ENCODE measurements at regions not wholly inside any gene's neighbourhood (a gene's known extent, or its start where the extent isn't known, plus 50 kb on each side); places are given as distances from the start of the nearest gene placed in this dataset.

DNA sequence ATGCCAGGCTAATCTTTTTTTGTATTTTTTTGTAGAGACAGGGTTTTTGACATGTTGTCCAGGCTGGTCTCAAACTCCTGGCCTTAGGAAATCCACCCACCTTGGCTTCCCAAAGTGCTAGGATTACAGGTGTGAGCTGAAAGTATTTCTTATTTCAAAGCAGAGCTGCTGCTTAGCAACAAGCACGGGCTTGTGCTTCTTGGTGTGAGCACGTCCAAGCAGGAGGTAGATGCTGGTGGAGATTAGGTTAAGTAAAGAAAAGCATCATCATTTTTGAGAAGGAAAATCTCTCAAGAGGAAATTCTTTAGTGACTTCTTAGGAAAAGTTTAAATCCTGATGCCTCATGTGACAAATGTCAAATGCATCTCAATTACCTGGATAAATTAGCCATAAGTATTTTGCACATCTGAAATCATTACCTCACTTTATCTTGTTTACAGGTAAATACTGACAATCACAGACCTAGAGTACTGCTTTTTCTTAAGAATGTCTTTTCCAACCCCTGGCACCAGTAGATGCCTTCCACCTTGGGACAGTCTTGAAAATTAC lies 431.8 kb upstream of the FZD8 start:
- DNase-seq: no peak

DNA sequence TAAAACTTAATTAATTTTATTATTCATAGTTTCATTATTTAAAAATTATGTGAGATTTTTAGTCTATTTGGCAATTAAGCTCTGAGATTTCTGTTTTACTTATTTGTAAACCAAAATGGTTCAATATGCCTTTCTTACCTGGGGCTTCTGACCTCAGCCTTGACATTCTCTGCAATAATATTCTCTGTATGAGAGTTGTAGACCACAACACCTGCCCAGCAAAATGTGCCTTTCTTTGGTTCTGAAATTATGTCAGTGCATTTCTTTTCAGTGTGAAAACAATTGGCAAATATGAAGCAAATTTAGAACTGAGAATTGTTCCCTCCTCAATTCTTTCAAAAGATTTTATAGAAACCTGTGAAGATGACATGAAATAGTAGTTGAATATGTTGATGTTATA lies 426.4 kb upstream of the FZD8 start:
- DNase-seq: no peak

DNA sequence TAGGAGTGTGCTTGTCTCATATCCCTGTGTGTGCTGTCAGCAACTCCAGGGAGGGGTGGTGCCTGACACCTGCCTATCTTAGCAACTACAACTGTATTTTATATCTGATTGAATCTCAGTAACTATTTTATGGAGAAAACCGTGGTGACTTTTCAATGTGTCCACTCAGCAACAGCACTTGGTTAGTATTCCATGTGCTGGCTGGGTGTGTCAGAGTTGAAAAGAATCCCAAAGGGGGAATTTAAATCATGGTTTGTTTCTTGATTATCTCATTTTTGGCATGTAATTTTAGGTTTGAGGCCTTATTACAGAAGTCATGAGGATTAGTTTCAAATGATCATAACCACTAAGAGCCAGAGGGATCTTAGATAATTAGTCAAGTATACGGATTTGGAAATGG lies 425.7 kb upstream of the FZD8 start:
- no peak for DNase-seq

DNA sequence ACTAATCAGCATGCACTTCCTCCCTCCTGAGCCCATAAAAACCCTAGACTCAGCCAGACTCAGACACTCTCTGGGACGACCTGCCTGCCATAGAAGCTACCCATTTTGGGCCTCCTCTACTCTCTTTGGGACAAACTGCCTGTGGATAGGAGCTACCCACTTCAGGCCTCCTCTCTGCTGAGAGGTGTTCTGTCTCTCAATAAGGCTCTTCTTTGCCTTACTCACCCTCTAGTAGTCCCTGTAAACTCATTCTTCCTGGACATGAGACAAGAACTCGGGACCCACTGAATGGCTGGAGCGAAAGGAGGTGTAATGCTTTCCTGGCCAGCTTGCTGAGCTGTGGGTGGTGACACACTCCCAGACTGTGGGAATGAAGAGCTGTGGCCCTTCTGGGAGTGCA lies 424.8 kb upstream of the FZD8 start:
- DNase-seq: no peak

DNA sequence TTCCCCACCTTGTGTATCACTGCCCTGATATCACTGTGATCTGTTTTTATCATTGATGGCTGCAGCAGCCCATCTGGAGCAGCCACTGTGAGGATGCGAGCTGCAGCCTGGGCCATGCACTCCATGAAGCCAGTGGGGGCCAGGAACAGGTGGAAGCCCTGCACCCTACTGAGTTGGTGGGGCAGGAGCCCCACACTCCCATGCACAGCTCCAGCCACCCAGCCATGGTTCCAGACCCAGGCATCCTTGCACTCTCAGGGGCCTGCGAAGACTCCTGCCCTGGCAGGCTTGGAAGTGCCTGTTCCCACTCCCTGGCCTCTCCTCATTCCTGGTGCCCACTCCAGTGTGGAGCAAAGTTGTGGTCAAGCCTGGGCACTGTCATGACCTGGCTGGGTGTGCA lies 424.0 kb upstream of the FZD8 start:
- DNase-seq: no peak

DNA sequence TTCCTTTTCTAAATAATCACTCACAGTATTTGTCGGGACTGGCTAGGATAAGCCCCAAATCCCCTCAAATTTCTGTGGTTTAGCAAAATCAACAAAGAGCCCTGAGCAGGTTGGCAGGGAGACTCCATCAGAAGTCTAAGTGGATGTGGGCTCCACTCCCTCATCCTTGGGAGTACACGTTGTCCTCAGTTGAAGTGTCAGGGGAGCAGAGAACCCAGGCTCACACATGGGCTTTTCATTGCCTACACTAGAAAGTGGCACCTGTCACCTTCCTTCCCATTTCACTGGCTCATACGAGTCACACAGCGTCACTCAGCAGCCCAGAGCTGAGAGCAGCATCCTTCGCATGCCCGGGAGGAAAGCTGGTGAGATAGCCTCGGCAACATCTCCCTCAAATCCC lies 421.3 kb upstream of the FZD8 start:
- no peak for DNase-seq

DNA sequence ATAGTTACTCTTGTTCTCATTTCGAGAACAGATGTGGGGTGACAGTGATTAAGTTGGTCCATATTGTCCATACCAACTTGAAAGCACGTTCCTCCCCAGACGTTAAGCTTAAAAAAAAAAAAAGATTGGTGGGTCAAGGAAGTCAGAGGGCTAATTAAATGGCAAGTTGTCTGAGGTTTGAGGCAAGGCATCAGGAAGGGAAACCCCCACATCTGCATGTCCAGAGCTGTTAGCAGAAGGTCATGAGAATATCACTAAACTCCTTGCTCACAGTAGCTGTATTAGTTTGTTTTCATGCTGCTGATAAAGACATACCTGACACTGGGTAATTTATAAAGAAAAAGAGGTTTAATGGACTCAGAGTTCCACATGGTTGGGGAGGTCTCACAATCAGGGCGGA lies 415.6 kb upstream of the FZD8 start:
- DNase-seq: no peak

DNA sequence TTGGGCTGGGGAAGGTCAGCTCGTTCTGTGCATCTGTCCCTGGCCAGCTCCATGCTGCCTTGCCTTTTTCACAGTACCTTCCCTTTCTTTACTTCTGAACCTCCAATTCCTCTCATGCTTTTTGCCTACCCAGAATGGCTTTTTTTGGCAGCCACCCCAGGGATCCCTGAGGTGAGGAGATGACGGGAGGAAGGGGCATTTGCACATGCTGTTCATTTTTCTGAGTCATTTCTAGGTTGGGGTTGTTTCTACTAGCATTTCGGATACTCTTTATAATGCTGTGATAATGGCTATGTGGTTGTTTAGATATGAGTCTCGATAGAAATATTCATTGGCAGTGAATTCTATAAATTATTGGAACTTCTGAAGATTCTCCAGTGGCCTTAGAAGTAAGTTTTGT lies 415.1 kb upstream of the FZD8 start:
- no peak for DNase-seq

DNA sequence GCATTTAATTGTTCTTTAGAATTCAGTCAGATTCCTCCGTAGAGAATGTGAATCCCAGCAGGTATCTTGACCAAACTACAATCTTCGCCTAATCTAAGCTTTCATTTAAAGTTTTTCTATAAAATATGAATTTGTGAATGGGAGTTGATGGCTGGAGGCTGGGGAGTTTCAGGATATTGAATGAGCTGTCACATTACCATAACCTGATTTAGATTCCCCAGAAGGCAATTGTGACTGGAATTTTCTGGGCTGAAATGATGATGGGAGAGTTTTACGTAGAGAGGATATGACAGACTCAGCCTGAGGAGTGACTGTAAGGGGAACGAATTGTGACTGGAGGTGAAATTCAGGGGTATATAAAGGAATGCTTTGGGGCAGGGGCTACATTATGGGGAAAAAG lies 411.7 kb upstream of the FZD8 start:
- no peak for DNase-seq

DNA sequence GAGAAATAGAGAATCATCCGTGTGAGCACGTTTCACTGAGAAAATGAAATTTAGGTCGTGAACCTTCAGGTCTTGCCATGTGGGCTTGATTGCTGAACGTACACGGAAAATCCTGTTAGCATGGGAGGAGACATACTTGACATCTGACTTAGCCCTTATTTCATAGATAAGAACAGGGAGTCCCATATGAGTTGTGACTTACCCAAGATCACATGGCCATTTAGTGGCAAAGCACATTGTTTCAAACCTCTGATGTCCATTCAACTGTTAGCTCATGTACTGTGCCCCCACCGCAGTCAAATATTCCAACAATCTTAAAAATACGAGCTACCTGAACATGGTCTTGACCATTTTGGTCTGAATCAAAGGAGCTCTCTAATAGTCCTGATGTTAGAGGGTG lies 411.2 kb upstream of the FZD8 start:
- no peak for DNase-seq

DNA sequence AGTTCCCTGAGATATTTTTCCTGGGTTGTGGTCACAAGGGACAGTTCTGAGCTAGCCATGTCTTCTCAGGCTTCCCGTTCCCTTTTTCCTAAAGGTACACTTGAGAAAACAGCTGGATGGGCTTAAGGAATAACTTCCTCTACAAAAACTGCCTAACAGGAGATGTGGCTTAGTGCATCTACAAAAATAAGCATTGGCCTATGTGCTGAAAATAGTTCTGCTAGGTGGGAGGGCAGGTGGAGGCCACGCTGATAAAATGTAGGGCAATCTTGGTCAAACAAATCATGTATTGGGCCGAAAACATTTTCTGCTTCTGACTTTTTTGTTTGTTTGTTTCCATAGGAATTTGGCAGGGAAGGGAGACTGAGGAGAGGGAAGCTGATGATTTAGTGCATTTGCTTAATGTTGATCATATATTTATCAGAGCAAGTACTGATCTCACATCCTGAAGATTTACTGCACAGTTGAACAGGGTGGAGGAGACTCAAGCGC lies 409.4 kb upstream of the FZD8 start:
- no peak for DNase-seq

DNA sequence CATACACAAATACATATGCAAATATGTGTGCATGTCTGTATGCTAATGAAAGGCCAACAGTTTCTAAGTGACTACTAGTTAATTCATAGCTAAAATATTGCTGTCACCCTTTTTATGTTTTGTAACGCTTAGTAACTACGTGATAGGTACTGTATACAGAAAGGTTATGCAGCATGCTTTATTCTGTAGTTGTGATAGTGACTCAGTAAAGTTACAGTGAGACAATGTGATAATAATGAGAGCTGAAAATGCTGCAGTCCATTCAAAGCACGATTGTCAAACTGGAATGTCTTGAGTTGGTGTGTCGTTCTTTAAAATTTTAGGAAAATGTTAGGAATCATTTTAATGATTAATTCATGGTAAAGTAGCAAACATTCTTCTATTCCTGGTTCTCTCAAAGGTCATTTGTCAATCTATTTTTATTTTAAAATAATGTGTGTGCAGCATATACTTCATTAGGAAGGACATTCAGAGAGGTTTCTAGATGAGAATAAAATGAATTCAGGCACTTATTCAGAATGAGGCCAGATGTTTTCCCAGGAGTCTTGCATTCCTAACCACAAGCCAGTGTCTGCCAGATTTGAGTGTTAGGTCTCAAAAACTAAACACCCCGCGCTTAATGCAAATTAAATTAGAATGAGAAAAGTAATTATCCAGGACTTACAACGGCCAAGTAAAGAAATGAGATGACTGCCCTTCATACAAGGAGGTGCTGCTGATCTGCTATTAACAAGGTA lies 408.8 kb upstream of the FZD8 start:
- no peak for DNase-seq

DNA sequence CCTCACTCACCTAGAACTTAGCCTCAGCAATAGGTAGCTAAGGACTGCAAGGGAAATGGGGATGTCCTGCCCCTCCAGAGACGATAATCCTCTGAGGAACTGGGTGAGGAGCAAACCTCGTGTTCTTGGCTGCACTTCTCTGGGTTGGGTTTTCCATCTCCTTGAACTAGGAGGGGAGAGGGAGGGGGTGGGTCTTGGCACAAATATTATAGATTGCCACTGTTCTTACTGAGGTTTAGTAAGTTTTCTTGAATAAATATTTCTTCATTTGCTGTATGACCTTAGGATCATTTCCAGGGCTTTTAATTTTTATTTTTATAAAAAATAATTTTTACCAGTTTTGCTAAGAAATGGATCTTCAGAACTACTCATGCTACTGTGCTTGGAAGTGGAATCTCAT lies 406.7 kb upstream of the FZD8 start:
- no peak for DNase-seq

DNA sequence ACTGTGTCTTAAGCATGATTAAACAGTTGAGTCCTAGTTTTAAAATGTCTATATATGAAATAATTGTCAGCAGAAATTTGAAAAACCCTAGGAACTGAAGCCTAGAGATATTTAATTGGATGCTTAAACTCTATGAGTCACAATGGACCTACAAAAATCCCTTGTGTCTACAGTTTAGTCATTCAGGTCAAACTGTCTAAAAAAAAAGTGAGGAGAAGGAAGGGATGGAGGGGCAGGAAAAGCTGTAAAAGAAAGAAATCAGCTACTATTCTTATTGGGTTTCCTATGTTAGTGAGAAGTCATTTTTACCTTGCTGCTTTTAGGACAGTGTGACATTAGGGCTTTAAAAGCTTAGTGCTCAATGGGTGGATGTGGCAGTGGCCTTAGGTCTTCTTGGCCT lies 406.1 kb upstream of the FZD8 start:
- DNase-seq: no peak

DNA sequence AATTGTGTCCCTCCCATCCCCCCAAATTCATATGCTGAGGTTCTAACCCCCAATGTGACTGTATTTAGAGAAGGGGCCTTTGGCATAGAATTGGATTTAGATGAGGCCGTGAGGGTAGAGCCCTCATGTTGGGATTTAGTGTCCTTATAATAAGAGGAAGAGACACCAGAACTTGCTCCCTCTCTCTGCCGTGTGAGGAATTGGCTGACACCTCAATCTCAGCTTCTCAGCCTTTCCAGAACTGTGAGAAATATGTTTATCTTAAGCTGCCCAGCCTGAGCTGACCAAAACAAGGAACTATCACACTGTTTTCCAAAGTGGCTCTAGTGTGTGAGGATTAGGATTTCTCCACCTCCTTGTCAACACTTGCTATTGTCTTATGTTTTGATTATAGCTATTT lies 400.0 kb upstream of the FZD8 start:
- DNase-seq: no peak

DNA sequence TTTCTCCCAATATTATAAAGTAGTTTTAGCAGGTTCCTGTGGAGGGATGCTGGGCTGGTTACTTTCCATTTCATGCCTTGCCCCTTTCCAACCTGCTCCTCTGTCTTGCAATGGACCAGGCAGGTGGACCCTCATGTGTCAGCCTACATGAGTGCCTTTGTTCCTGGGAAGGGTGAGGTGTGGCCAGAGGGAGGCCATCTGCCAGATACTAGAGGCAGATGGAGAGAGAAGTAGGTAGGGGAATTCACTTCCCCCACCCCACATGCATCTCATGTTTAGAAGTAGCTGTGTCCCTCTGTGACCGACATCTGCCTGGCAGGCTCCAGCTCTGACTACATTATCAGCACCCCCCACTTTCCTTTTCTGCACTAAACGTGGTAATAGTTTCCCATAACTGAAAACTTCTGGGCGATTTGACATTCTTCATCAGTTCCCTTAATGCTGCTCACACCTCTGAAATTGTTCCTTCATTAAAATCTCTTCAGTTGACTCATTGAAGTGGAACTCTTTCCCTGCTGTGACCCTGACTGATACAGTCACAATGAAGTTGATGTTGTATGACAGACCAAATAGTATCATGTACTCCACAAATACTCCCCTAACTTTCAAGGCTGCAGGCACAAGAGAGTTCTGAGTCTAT lies 396.3 kb upstream of the FZD8 start:
- DNase-seq: no peak

DNA sequence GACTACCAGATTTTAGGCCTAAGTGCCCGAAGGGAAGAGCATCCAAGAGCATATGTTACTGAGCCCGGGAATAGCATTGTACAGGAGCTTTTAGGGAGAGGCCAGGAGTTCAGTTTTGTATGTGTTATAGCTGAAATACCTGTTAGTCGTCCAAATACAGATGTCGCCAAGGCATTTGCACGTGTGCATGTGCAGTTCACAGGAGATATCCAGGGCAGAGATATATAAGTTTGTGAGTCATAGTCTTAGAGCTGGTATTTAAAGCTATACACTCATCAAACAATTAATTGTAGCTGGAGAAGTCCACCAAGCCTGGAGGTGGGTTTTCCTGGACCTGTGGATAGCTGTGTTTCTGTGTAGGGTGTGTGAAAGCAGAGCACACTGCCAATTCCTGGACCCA lies 394.0 kb upstream of the FZD8 start:
- DNase-seq: no peak

DNA sequence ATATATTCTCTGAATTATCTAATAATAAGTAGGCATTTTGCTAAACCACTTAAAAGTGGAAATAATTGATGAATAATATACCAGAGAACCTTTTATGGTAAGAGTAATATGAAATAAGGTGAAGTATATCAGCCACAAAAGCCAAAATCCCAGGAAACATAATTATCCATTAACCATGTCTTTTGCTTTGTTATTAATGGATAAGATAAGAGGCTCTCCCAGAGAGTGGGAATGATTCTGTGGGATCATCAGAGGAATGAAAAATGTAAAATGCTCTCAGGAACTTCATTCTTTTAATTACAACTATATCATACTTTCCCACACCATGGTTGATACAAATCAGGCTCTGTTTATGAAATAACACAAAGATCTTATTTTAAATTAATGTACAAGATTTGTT lies 391.7 kb upstream of the FZD8 start:
- no peak for DNase-seq

DNA sequence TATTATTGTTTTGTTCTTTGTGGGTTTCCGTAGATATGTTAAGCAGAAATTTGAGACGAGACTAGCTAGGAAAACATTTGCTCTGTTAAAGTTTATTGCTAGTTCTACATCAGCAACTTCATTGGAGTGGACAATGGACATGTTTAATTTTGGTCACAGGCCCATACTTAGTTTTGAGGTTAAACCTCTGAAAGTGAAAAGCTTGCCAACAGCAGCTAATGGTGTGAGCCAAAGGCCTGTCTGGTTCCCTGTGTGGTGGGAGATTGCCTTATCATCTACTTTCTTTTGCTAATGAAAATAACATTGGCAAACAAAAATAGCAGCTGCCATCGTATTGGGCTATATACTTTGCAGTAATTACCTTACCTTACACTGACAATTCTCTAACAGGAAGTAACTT lies 388.4 kb upstream of the FZD8 start:
- no peak for DNase-seq

DNA sequence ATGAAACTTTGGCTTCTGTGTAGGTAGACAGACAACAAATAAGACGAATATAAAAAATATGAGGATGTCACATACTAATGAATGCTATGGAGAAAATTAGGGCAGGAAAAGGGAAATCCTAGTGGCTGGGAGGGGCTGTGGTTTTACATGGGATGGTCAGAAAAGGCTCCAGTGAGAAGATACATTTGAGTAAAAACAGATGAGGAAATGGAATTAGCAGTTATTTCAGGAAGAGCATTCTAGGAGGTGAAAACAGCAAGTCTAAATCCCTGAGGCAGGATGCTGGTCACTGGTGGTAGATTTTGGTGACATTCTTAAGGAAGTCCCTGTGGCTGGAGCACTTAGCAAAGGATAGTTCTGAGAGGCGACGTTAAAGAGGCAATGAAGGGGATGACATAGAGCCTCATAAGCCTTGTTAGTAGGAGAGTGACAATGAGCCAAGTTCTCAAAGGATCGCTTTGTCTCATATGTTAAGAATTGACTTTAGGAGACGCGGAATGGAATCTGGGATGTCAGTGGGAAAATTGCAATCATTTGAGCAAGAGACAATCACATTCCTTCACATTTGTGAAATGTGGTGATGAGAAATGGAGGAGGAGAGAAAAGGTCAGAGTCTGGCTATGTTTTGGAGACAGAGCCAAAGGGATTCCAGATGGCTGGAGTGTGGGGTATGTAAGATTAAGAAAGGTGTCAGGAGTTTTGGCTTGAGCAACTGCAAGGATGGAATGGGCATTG lies 384.7 kb upstream of the FZD8 start:
- DNase-seq: no peak

DNA sequence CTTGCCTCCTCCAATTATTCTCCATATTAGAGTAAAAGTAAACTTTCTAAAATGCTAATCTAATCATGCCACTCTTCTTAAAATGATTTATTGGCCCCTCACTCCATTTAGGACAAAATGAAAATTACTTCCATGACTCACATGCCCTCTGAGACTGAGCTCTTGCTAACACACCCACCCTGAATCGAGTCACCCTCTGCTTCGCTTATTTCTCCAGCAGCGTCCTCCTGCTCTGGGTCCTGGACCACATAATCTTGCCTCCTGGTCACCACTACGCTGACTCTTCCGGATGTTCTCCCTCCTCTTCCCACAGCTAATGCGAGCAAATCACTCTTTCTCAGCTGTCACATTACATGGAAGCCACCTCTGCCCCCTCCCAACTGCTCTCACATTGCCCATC lies 384.0 kb upstream of the FZD8 start:
- DNase-seq: no peak

DNA sequence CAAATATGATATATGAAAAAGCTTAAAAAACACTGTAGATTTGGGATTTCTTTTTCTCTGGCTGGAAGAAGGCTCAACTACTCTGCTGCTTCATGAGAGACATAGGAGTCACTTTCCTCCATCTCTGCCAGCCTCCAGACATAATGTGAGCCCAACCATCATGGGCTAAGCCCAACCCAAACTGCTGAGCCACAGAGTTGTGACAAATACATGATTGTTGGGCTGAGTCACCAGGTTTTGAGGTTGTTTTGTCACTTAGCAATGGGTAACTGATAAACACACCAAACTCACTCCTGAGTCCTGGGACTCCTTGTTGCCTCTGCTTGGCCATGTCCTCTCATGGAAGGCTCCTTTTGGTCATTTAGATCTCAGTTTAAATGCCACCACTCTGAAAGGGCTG lies 381.8 kb upstream of the FZD8 start:
- no peak for DNase-seq

DNA sequence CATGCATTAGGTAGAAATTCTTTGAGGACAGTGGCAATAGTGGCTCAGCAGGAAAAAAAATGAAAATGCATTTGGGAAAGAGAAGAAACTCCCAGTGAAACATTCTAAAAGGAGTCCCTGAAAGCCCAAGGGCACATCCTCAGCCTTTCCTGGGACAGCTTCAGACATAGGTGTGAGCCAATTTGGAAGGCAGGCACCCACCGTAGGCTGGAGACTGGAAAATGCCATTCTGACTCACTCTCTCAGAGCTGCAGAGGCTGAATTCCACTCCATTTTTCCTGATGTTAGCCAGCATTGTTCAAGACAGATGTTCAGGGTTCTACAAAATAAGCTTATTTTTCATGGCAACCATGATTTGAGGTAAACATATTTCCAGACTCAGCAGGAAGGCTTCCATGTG lies 379.0 kb upstream of the FZD8 start:
- DNase-seq: no peak

DNA sequence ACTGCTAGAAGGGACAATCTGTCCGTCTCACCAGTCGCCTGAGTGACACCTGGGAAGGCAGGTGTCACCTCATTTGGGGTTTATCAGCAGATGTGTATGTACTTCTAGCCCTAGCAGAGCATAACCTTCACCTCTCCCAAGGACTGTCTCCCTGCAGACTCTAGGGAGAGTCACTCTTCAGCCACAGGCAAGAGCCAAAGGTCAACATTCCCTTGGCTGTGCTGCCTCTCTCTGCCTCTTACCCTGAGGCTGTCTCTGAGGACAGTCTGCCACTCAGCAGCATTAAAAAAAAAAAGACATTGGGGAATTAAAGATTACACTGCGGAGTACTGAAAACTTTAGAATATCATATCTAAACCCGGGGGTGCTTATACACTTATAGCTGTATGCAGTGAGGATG lies 377.7 kb upstream of the FZD8 start:
- no peak for DNase-seq
